GM12892 (cell line): ENCODE measurements at regions not wholly inside any gene's neighbourhood (a gene's known extent, or its start where the extent isn't known, plus 50 kb on each side); places are given as distances from the start of the nearest gene placed in this dataset.

Experiments used
- POLR2A ChIP-seq: IDR thresholded peaks from 2 replicates; pipeline ENCODE4 v1.6.1; 2011; ENCODE audit warnings: low read depth, low read length, control low read depth
- POLR2AphosphoS5 ChIP-seq: IDR thresholded peaks from 2 replicates; pipeline ENCODE4 v1.6.1; 2011; ENCODE audit warnings: low read depth, low read length, control low read depth
- TAF1 ChIP-seq: IDR thresholded peaks from 2 replicates; pipeline ENCODE4 v1.6.1; 2011; ENCODE audit warnings: low read depth, mild to moderate bottlenecking, control low read depth, low read length, borderline replicate concordance

DNA sequence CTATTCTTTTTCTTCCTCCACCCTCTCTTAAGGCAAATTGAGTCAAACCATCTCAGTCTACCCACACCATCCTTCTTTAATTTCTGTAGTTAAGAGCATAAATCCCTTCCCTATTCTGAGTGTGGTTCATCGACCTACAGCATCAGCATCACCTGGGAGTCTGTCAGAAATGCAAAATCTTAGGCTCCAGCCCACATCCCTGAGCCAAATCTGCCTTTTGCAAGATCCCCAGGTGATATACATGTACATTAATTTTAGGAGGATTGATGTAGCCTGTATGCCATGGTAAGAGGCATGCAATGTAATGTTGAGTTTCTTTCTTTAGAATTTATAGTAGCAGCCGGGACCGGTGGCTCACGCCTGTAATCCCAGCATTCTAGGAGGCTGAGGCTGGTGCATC lies 151.7 kb upstream of the TNP1 start:
- no peak for TF ChIP-seq POLR2A
- TF ChIP-seq TAF1, result no peak
- no peak for TF ChIP-seq POLR2AphosphoS5
